GM12878 (cell line): ENCODE measurements at regions not wholly inside any gene's neighbourhood (a gene's known extent, or its start where the extent isn't known, plus 50 kb on each side); places are given as distances from the start of the nearest gene placed in this dataset.

ENCODE experiments used
- ATAC-seq: fragments of 200-7000 bp; cut with Tn5 transposase; 3 replicates; pipeline ENCODE4 v1.9.1; 2020; ENCODE audit warnings: mild to moderate bottlenecking, moderate library complexity
- BruUV-seq: library from RNA; stranded (reverse); fragments of 400-500 nt; replicated peaks from 2 replicates; lab custom pipeline; 2021; lab: Mats Ljungman, UMichigan
- CTCF ChIA-PET: fragments of 300-600 bp; sonication (Branson Sonifier 250); formaldehyde crosslinking; extraction: SDS; loops from one replicate; lab custom pipeline; 2021; ENCODE audit warnings: inconsistent platforms; lab: Yijun Ruan, JAX
- POLR2A ChIA-PET: fragments of 350-600 bp; formaldehyde crosslinking; extraction: SDS; loops from one replicate; lab custom pipeline; 2021; ENCODE audit warnings: inconsistent platforms; lab: Charles Lee
- RAD21 ChIA-PET: fragments of 300-600 bp; sonication (Branson Sonifier 250); formaldehyde crosslinking; loops from one replicate; lab custom pipeline; 2023; ENCODE audit warnings: antibody characterized with exemption; ENCODE audit not compliant: unreplicated experiment; lab: Charles Lee
- SMC1A ChIA-PET: fragments of 300-600 bp; sonication (Branson Sonifier 250); formaldehyde crosslinking; loops from one replicate; lab custom pipeline; 2023; ENCODE audit not compliant: unreplicated experiment, uncharacterized antibody; lab: Charles Lee
- DNase-seq: peaks from one replicate; pipeline ENCODE4 v3.0.0-alpha.2; 2011; ENCODE audit warnings: low read depth, low spot score
- FAIRE-seq: peaks from 3 replicates; lab custom pipeline; 2011; peaks lifted over from hg19 to GRCh38; lab: Jason Lieb, UNC
- H2AFZ ChIP-seq: 2 replicates; pipeline ENCODE4 v1.6.0; 2011; ENCODE audit warnings: low read depth, low read length, control low read depth; ENCODE audit not compliant: control insufficient read depth
- H3K27ac ChIP-seq: 2 replicates; pipeline ENCODE4 v1.5.1; 2011; ENCODE audit warnings: control low read depth; ENCODE audit not compliant: control insufficient read depth, insufficient read depth
- H3K27me3 ChIP-seq, 2 experiments: replicated peaks in 1 of 2; 2 replicates each; pipeline versions ENCODE4 v1.6.0 to v1.6.1; 2011; ENCODE audit warnings: low read length in 1 of 2; ENCODE audit not compliant: control insufficient read depth in 2 of 2, insufficient read depth in 2 of 2
- H3K36me3 ChIP-seq, 2 experiments: 2 replicates each; pipeline ENCODE4 v1.5.1; 2011; ENCODE audit warnings: low read length in 1 of 2; ENCODE audit not compliant: control insufficient read depth in 2 of 2, insufficient read depth in 2 of 2
- H3K4me1 ChIP-seq: 2 replicates; pipeline ENCODE4 v1.6.1; 2011; ENCODE audit warnings: mild to moderate bottlenecking, low read length, moderate library complexity, mixed read lengths; ENCODE audit not compliant: control insufficient read depth, insufficient read depth
- H3K4me2 ChIP-seq: 2 replicates; pipeline ENCODE4 v1.6.0; 2011; ENCODE audit warnings: control low read depth; ENCODE audit not compliant: control insufficient read depth, insufficient read depth
- H3K4me3 ChIP-seq: fragments of 200-600 bp; sonication (generic); 2 replicates; pipeline ENCODE4 v1.5.1; 2016
- H3K79me2 ChIP-seq: 2 replicates; pipeline ENCODE4 v1.6.0; 2011; ENCODE audit warnings: low read length; ENCODE audit not compliant: control insufficient read depth, insufficient read depth
- H3K9ac ChIP-seq: 2 replicates; pipeline ENCODE4 v1.8.0; 2011; ENCODE audit warnings: low read length, control low read depth, mixed read lengths; ENCODE audit not compliant: control insufficient read depth, insufficient read depth
- H3K9me3 ChIP-seq: replicated peaks from 3 replicates; pipeline ENCODE4 v1.5.1; 2011; ENCODE audit warnings: mild to moderate bottlenecking, low read length; ENCODE audit not compliant: control insufficient read depth, insufficient read depth
- H4K20me1 ChIP-seq: 2 replicates; pipeline ENCODE4 v1.6.0; 2011; ENCODE audit not compliant: control insufficient read depth, insufficient read depth
- BRCA1 ChIP-seq: IDR thresholded peaks from 2 replicates; pipeline ENCODE4 v1.6.1; 2011; ENCODE audit warnings: low read depth, low read length, improper control_type of control experiment
- CBFB ChIP-seq: IDR thresholded peaks from 2 replicates; pipeline ENCODE4 v1.6.1; 2016; ENCODE audit warnings: antibody characterized with exemption, low read depth
- CREM ChIP-seq: IDR thresholded peaks from 2 replicates; pipeline ENCODE4 v1.6.1; 2014; ENCODE audit warnings: antibody characterized with exemption, low read depth
- DPF2 ChIP-seq: fragments of 450-650 bp; IDR thresholded peaks from 2 replicates; pipeline ENCODE4 v1.6.1; 2017; ENCODE audit warnings: mild to moderate bottlenecking
- FOXK2 ChIP-seq: fragments of 450-650 bp; IDR thresholded peaks from 2 replicates; pipeline ENCODE4 v1.6.1; 2017; ENCODE audit warnings: mild to moderate bottlenecking, moderate library complexity
- HDAC6 ChIP-seq: fragments of 200-600 bp; sonication (generic); IDR thresholded peaks from one replicate; pipeline ENCODE4 v1.8.0; 2017; ENCODE audit warnings: antibody characterized with exemption; ENCODE audit not compliant: unreplicated experiment
- MTA3 ChIP-seq: IDR thresholded peaks from 2 replicates; pipeline ENCODE4 v1.6.1; 2012; ENCODE audit warnings: low read length, inconsistent platforms, borderline replicate concordance
- PAX8 ChIP-seq: fragments of 450-650 bp; IDR thresholded peaks from 2 replicates; pipeline ENCODE4 v1.6.1; 2017; ENCODE audit warnings: mild to moderate bottlenecking, moderate library complexity
- RFX5 ChIP-seq: IDR thresholded peaks from 2 replicates; pipeline ENCODE4 v1.6.1; 2011; ENCODE audit warnings: low read depth, low read length, improper control_type of control experiment
- SMARCA5 ChIP-seq: fragments of 450-650 bp; IDR thresholded peaks from 2 replicates; pipeline ENCODE4 v1.6.1; 2017; ENCODE audit warnings: mild to moderate bottlenecking
- SREBF1 ChIP-seq: IDR thresholded peaks from 2 replicates; pipeline ENCODE4 v1.6.1; 2012; ENCODE audit warnings: mild to moderate bottlenecking, low read length
- STAT3 ChIP-seq: IDR thresholded peaks from 2 replicates; pipeline ENCODE4 v1.6.1; 2011; ENCODE audit warnings: low read depth, low read length, improper control_type of control experiment
- TCF12 ChIP-seq: IDR thresholded peaks from 2 replicates; pipeline ENCODE4 v1.6.1; 2011; ENCODE audit warnings: low read depth, mild to moderate bottlenecking, low read length
- TCF3 ChIP-seq: IDR thresholded peaks from 2 replicates; pipeline ENCODE4 v1.6.1; 2012; ENCODE audit warnings: low read depth, mild to moderate bottlenecking, low read length, borderline replicate concordance; ENCODE audit not compliant: insufficient read depth
- WRNIP1 ChIP-seq: IDR thresholded peaks from 2 replicates; pipeline ENCODE4 v1.6.1; 2011; ENCODE audit warnings: low read depth, low read length, improper control_type of control experiment, borderline replicate concordance
- ZNF384 ChIP-seq: IDR thresholded peaks from 2 replicates; pipeline ENCODE4 v1.6.1; 2012; ENCODE audit warnings: low read depth, mild to moderate bottlenecking, low read length, improper control_type of control experiment, borderline replicate concordance
- ZSCAN29 ChIP-seq: fragments of 450-650 bp; IDR thresholded peaks from 2 replicates; pipeline ENCODE4 v1.6.1; 2017; ENCODE audit warnings: mild to moderate bottlenecking, moderate library complexity
- WGBS: methylation state at CpG from one replicate; pipeline ENCODE4 v1.1.6; 2016; ENCODE audit warnings: low lambda C conversion rate; ENCODE audit not compliant: insufficient replicate concordance, insufficient coverage; ENCODE audit errors: missing lambda C conversion rate; 5-methylcytosine and 5-hydroxymethylcytosine counted together
- in situ Hi-C: fragments of 300-500 bp; cut with MboI; formaldehyde crosslinking; loops from 9 replicates; pipeline ENCODE4 v1.14.3; 2018; ENCODE audit warnings: mixed read lengths
- intact Hi-C: fragments of 100-400 bp; cut with micrococcal nuclease; formaldehyde crosslinking; loops from one replicate; pipeline ENCODE4 v1.14.2; 2022; ENCODE audit not compliant: unreplicated experiment
- TF ChIP-seq, protein P1 (sequence below): IDR thresholded peaks from 2 replicates; pipeline ENCODE4 v1.6.1; 2012; ENCODE audit warnings: low read length, inconsistent platforms
- TF ChIP-seq, protein P2 (sequence below): IDR thresholded peaks from 2 replicates; pipeline ENCODE4 v1.6.1; 2012; ENCODE audit warnings: mild to moderate bottlenecking, low read depth, low read length

DNA sequence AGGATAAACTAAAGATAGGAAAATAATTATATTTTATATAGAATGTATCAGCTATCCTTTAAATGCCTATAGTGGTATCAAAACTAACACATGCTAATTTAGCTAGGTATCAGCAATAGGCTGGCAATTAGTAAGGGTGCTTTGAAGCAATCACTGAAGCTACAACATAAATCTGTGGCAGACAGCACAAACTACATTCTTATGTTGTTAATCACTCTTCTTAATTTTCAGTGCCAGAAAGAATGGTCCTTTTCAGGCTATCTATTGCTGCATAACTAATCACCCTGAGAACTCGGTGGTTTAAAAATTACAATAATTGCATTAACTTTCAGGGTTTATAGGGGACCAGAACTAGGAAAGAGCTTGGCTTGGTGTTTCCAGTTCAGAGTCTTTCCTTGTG, 963.1 kb downstream of the EFNB2 start:
- POLR2A ChIA-PET, result interaction anchor here (1.5 kb wide), 1 partner anchor 8 kb away, joined by 4 read pairs; no protein-coding TSS in a partner anchor
- FAIRE-seq, result no peak
- H3K4me3 ChIP-seq, result no peak overlapping the region
- ATAC-seq, result no peak
- H3K4me1 ChIP-seq, result no peaks in the 10 kb centered on the region
- no peak for TF ChIP-seq SREBF1
- TF ChIP-seq MTA3, result no peak
- TF ChIP-seq HDAC6, result no peak
- TF ChIP-seq ZSCAN29, result no peak
- no peak for TF ChIP-seq TCF12
- TF ChIP-seq PAX8, result no peak
- TF ChIP-seq, protein P1, sequence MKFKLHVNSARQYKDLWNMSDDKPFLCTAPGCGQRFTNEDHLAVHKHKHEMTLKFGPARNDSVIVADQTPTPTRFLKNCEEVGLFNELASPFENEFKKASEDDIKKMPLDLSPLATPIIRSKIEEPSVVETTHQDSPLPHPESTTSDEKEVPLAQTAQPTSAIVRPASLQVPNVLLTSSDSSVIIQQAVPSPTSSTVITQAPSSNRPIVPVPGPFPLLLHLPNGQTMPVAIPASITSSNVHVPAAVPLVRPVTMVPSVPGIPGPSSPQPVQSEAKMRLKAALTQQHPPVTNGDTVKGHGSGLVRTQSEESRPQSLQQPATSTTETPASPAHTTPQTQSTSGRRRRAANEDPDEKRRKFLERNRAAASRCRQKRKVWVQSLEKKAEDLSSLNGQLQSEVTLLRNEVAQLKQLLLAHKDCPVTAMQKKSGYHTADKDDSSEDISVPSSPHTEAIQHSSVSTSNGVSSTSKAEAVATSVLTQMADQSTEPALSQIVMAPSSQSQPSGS, result no peak
- TF ChIP-seq FOXK2, result no peak
- TF ChIP-seq RFX5, result no peak
- TF ChIP-seq DPF2, result no peak
- TF ChIP-seq CBFB, result no peak
- TF ChIP-seq WRNIP1, result no peak
- TF ChIP-seq ZNF384, result no peak
- no peak for TF ChIP-seq BRCA1
- TF ChIP-seq STAT3, result no peak
- no peak for TF ChIP-seq CREM
- TF ChIP-seq, protein P2, sequence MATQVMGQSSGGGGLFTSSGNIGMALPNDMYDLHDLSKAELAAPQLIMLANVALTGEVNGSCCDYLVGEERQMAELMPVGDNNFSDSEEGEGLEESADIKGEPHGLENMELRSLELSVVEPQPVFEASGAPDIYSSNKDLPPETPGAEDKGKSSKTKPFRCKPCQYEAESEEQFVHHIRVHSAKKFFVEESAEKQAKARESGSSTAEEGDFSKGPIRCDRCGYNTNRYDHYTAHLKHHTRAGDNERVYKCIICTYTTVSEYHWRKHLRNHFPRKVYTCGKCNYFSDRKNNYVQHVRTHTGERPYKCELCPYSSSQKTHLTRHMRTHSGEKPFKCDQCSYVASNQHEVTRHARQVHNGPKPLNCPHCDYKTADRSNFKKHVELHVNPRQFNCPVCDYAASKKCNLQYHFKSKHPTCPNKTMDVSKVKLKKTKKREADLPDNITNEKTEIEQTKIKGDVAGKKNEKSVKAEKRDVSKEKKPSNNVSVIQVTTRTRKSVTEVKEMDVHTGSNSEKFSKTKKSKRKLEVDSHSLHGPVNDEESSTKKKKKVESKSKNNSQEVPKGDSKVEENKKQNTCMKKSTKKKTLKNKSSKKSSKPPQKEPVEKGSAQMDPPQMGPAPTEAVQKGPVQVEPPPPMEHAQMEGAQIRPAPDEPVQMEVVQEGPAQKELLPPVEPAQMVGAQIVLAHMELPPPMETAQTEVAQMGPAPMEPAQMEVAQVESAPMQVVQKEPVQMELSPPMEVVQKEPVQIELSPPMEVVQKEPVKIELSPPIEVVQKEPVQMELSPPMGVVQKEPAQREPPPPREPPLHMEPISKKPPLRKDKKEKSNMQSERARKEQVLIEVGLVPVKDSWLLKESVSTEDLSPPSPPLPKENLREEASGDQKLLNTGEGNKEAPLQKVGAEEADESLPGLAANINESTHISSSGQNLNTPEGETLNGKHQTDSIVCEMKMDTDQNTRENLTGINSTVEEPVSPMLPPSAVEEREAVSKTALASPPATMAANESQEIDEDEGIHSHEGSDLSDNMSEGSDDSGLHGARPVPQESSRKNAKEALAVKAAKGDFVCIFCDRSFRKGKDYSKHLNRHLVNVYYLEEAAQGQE, result no peak
- no peak for TF ChIP-seq SMARCA5
- TF ChIP-seq TCF3, result no peak
- intact Hi-C loops, result no loop called here
- H3K9me3 ChIP-seq, result no peaks in the 10 kb centered on the region
- H3K27ac ChIP-seq, result no peak overlapping the region
- no peak overlapping the region for H3K9ac ChIP-seq
- no peaks in the 10 kb centered on the region for H3K79me2 ChIP-seq
- CTCF ChIA-PET, result interaction anchor here (1.3 to 1.5 kb wide), 3 partner anchors 8 to 92 kb away, joined by 3 to 6 read pairs (median 4); no protein-coding TSS in a partner anchor
- H3K4me2 ChIP-seq, result no peak overlapping the region
- DNase-seq, result no peak
- 0% methylated on average over 1 of the region's 1 CpG for whole genome bisulfite sequencing
- RAD21 ChIA-PET, result interaction anchor here (0.8 to 1.7 kb wide), 3 partner anchors 9 to 27 kb away, joined by 3 to 4 read pairs (median 4); no protein-coding TSS in a partner anchor
- in situ Hi-C loops, result no loop called here
- SMC1A ChIA-PET, result interaction anchor here (0.6 to 1.5 kb wide), 5 partner anchors 10 to 81 kb away, joined by 3 to 4 read pairs (median 3); no protein-coding TSS in a partner anchor
- H3K36me3 ChIP-seq, result no peaks in the 10 kb centered on the region
- BruUV-seq, result no TSS peak
- H3K27me3 ChIP-seq, result no peaks in the 10 kb centered on the region
- H4K20me1 ChIP-seq, result no peaks in the 10 kb centered on the region
- no peak overlapping the region for H2AFZ ChIP-seq
